Fibroblast of pulmonary artery (primary cell): ENCODE measurements at regions not wholly inside any gene's neighbourhood (a gene's known extent, or its start where the extent isn't known, plus 50 kb on each side); places are given as distances from the start of the nearest gene placed in this dataset.

Source experiments
- DNase-seq: peaks from one replicate; pipeline ENCODE4 v3.0.0-alpha.2; 2010; ENCODE audit warnings: low read depth
- H3K4me3 ChIP-seq: replicated peaks from 2 replicates; pipeline ENCODE4 v1.5.1; 2011; ENCODE audit warnings: low read depth, mild to moderate bottlenecking, control low read depth, low read length, moderate library complexity
- TF ChIP-seq, protein P1 (sequence below): IDR thresholded peaks from 2 replicates; pipeline ENCODE4 v1.5.1; 2011; ENCODE audit warnings: mild to moderate bottlenecking, control low read depth, low read length, inconsistent platforms; ENCODE audit errors: missing control alignments

DNA sequence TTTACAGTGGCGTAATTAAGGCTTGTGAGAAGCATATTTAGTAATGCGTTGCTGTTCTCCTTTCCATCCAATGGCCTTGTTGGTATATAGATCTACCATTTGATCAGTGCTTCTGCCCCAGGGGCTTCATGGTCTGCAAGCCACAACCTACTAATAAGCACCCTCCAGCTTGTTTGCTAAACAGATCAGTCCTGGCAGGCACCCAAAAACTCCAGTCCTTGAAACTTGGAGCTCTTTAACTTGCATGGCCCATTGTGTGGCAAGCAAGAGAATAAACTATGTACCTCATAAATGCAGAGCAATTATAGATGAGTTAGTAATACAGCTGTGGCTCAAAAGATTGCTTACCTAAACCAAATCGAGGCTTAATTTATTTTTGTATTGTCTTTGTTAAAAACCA lies 158.5 kb downstream of the FTCDNL1 start:
- no peak overlapping the region for H3K4me3 ChIP-seq
- DNase-seq, result no peak
- TF ChIP-seq, protein P1, sequence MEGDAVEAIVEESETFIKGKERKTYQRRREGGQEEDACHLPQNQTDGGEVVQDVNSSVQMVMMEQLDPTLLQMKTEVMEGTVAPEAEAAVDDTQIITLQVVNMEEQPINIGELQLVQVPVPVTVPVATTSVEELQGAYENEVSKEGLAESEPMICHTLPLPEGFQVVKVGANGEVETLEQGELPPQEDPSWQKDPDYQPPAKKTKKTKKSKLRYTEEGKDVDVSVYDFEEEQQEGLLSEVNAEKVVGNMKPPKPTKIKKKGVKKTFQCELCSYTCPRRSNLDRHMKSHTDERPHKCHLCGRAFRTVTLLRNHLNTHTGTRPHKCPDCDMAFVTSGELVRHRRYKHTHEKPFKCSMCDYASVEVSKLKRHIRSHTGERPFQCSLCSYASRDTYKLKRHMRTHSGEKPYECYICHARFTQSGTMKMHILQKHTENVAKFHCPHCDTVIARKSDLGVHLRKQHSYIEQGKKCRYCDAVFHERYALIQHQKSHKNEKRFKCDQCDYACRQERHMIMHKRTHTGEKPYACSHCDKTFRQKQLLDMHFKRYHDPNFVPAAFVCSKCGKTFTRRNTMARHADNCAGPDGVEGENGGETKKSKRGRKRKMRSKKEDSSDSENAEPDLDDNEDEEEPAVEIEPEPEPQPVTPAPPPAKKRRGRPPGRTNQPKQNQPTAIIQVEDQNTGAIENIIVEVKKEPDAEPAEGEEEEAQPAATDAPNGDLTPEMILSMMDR, result no peak

DNA sequence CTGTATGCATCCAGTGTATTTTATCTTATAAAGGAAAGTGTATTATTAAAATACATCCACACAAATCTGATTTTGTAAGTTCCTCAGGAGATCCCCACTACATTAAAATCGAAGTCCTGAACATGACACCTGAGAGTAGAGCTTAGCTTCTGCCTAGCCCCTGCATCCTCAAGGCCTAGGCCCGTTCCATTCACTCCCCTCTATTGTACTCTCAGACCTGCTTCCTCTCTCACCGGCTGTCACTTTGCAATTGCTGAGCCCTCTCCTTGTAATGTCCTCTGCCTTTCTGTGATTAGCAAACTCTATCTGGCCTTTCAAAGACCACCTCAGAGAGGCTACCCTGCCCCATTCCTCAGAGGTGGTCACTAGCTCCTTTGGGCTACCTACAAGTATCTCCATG lies 160.8 kb downstream of the FTCDNL1 start:
- TF ChIP-seq, protein P1, result no peak
- DNase-seq, result no peak
- H3K4me3 ChIP-seq, result no peak overlapping the region

DNA sequence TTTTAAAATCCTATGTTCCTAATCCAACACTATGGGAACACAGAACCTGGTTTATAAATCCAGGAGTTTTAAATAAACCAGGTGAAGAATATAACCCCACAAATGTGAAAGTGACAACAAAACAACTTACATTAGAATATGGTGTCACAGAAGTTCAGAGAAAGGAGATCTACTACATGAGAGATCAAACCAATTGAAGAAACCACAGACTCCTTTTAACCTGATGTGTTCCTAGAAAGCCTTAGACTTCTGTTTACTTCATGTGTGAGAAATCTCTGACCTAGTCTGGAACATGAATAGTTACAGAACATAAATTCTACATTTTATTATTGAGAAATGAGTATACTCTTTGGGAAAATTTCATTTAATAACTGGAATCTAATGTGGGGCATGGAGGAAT lies 165.3 kb downstream of the FTCDNL1 start:
- H3K4me3 ChIP-seq, result no peak overlapping the region
- TF ChIP-seq, protein P1, result no peak
- DNase-seq, result no peak

DNA sequence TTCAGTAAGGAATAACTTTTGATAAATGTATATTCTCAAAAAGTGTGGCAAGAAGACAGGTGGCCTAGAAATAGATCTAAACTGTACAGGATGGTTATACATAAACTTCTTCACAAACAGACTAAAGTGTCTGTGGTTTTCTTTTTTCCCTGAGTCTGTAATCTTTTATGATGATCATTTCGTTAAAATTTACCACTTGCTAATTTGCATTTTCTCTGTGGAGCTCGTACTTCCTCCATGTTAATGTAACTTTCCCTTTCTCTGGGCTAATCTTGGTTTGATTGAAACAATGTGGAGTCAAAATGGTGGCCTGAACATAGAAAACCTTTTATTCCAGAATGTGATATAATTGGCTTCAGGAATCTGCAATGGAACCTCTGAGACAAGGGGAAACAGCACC lies 166.2 kb downstream of the FTCDNL1 start:
- H3K4me3 ChIP-seq, result no peak overlapping the region
- TF ChIP-seq, protein P1, result no peak
- no peak for DNase-seq

DNA sequence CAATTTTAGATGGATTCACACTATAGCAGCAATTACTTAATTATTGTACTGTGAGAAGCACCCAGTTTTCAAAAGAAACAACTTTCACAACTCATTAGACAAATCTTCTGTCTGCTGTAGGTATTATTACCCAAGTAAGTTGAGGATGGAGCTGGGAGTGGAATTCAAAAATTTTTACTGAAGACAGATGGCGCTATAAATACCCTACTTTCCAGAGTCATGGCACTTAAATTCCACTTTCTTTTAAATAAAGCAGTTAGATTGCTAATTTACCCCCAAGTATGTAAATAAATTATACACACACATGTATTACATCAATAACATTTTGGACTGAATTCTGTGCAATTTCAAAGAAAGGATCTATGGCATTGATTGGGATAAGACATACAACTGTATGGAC lies 166.8 kb downstream of the FTCDNL1 start:
- no peak overlapping the region for H3K4me3 ChIP-seq
- no peak for DNase-seq
- TF ChIP-seq, protein P1, result no peak

DNA sequence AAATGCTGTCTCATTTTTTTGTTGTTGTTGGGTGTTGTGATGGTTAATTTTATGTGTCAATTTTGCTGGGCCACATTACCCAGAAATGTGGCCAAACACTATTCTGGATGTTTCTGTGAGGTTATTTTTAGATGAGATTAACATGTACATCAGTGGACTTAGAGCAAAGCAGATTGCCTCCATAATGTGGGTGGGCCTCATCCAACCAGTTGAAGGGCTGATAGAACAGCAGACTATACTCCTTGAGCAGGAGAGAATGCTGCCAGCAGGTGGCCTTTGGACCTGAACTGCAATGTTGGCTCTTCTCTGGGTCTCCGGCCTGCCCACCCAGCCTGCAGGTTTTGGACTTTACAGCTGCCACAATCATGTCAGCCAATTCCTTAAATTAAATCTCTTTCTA lies 169.0 kb downstream of the FTCDNL1 start:
- DNase-seq, result no peak
- TF ChIP-seq, protein P1, result no peak
- H3K4me3 ChIP-seq, result no peak overlapping the region

DNA sequence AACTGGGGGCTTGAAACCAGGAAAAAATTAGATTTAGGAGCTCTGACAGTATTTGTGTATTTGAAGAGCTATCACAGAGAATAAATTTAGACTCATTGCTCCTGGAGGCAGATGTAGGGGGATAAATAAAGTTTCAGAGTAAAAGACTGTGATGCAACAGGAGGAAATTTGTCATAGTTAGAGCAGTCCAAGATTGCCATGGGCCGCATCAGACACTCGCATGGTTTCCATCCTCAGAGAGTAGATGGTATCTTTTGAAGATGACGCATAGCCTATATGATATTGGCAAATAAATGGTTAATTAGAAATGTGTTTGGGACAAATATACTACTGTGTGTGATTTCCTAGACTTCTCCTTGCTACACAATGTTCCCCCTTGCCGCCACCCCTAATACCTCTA lies 170.5 kb downstream of the FTCDNL1 start:
- TF ChIP-seq, protein P1, result no peak
- no peak overlapping the region for H3K4me3 ChIP-seq
- no peak for DNase-seq
